GM19351 (cell line): ENCODE measurements at regions not wholly inside any gene's neighbourhood (a gene's known extent, or its start where the extent isn't known, plus 50 kb on each side); places are given as distances from the start of the nearest gene placed in this dataset.

Experiments
- ATAC-seq: cut with Tn5 transposase; IDR thresholded peaks from one replicate; pipeline ENCODE4 v1.9.1; 2021; ENCODE audit warnings: mild to moderate bottlenecking, moderate library complexity; ENCODE audit not compliant: unreplicated experiment

DNA sequence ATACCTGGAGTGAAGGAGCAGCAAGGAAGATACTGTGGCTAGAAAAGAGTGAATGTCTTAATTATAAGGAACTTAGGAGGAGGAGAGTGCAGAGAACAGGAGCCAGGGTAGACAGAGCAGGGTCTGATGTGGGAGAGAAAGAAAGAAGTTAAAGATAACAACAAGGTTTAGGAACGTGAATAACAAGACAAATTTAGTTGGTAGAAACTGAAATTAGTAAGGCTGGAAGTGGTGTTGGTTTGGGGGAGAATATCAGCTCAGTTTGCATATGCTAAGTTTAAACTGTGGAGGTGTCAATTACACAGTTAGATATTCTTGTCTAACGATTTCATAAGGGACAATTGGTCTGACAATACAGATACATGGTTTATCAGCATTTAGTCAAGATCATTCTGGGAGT lies 1123.7 kb upstream of the PABPC4L start:
- ATAC-seq, result no peak

GRCh38 chr4:135319685-135320084 lies 1118.1 kb upstream of the PABPC4L start:
- no peak for ATAC-seq

- ATAC-seq, result no peak
Observed at GRCh38 chr4:135316266-135316779, 1114.7 kb upstream of the PABPC4L start.

DNA sequence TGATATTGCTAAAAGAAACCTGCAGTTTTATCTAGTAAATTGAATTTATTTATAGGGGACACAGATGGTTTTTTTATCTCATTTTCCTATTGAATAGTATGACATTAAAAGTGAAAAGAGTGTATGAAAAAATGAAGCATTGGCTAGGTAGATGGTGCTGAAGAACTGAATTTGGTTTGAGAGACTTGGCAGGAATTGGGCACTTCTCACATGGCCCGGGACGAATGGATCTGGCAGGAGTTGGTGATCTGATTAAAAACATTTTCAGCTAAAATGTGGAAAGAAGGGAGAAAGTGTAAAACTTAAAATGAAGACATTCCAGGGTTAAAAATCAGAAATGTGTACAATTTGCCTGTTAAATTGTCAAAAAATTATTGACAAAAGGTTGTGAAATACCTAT lies 1088.5 kb upstream of the PABPC4L start:
- ATAC-seq, result no peak

DNA sequence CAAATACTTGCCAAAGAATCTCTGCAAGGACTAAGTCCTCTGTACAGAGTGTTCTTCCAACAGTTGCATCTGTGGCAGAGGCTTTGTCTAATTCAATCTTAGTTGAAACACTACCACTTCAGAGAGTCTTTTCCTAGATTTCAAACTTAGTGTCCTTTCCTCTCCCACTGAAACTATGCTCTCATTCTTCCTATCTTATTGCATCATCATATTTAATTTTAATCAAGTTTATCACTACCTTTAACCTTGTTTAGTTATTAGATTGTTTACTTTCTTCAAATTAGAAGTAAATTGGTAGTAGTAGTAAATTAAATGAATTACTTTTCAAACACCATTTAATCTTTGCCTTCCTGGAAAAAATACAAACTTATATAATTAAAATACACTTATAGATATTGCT lies 1082.3 kb upstream of the PABPC4L start:
- ATAC-seq, result no peak

GRCh38 chr4:135282676-135283075 lies 1081.1 kb upstream of the PABPC4L start:
- ATAC-seq, result no peak

- ATAC-seq, result no peak
Observed at GRCh38 chr4:135281230-135281629, 1079.6 kb upstream of the PABPC4L start.

- no peak for ATAC-seq
Observed at GRCh38 chr4:135277980-135278315, 1076.4 kb upstream of the PABPC4L start.

DNA sequence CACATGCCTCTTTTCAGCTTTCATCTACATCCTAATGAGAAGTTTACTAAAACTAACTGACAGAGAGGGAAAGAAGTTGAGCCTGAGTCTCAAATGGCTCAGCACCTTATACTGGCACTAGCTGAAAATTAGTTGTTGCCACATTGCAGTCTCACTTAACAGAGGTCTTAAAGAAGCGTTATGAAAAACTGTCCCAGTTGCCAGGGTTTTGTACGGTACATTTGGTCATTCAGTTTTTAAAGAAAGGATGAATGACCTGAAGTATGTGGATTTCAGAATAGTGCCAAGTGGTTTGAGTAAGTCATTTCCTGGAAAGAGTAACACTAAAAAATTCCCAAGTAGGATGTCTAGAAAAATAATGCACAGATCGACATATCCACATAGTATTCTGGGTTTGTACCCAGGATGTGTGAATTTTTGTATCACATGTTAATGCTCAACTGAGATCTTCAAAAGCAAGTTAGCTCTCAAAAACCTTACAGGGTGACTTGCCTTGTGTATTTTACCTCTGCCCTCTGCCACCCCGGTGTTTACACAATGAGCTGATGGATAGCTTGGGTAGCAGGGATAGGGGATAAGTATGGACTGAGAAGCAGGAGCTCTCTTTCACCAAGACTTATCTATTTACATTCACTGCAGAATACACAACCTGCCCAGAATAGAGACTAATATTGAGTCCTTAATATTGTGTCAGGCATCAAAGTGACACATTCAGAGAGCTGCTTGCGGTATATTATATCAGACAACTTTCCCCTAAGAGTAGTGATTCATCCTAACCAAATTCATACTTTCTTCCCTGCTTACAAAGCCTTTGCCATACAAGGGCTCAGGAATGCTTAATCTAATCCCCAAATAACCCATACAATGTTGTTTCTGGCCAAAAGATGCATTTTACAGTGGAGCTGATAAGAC lies 1075.7 kb upstream of the PABPC4L start:
- no peak for ATAC-seq

GRCh38 chr4:135274416-135274815 lies 1072.8 kb upstream of the PABPC4L start:
- no peak for ATAC-seq

DNA sequence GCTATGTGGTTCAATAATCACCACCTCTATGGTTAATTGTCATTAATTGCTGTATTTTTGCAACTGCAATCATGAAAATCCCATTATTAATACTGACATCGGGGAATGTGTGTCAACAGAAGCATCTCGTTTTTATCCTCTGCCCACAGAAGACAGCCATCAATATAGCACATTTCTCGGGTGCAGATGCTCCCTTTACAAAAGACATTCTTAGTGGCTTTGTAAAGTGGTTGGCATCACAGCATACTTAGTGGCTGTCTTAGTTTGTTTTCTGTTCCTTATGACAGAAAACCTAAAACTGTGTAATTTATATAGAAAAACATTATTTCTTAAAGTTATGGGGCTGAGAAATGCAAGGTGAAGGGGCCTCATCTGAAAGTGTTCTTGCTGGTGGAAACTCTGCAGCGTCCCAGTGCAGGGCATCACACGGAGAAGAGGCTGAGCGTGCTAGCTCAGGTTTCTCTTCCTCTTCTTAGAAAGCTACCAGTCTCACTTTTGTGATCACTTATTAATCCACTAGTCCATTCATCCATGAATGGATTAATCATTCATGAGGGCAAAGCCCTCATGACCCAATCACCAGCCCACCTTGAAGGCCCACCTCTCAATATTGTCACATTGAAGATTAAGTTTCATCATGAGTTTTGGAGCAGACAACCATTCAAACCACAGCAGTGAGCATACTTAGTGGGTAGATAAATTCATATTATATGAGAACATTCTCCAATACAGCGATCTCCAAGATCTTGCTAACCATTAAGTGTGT lies 1067.7 kb upstream of the PABPC4L start:
- ATAC-seq, result no peak

GRCh38 chr4:135268369-135268768 lies 1066.8 kb upstream of the PABPC4L start:
- no peak for ATAC-seq

DNA sequence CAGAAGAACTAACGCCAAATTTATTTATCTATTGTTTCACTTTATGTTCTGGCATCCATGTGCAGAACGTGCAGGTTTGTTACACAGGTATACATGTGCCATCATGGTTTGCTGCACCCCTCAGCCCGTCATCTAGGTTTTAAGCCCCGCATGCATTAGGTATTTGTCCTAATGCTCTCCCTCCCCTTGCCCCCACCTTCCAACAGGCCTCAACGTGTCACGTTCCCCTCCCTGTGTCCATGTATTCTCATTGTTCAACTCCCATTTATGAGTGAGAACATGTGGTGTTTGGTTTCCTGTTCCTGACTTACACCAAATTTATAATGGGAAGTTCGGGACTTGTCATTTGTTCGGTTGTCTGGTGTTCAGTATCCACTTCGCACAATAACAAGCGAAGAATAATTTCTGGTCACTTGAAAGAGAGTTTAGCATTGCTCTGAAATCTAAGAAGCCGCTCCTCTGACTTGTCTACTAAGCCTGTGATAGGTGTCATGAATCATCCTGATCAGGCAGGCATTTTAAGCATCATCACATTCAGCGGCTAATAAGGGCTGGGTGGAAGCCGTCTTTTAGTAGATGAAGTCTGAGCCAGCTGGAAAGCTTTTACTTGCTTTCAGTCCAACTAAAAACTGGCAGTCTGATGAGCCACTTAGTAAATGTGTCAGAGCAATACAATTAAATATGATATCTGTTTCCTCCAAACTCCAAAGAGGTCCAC lies 1065.7 kb upstream of the PABPC4L start:
- ATAC-seq, result no peak

DNA sequence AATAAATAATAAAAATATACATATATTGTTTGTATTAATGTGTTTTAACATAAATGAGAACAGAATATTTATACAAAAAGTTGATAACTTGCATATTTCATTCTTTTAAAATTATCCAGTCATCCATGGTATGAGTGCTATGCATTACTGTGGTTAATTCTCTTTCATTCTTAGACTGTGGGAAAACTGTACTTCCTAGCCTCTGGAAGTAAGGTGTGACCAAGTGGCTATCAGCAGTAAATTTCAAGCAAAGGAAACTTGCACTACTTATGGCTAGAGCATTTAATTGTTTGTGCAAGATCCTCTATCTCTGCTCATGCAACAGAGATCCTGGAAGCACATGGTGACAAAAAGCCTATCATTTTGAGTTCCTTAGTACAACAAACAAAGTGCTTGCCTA lies 1054.5 kb upstream of the PABPC4L start:
- ATAC-seq, result no peak

DNA sequence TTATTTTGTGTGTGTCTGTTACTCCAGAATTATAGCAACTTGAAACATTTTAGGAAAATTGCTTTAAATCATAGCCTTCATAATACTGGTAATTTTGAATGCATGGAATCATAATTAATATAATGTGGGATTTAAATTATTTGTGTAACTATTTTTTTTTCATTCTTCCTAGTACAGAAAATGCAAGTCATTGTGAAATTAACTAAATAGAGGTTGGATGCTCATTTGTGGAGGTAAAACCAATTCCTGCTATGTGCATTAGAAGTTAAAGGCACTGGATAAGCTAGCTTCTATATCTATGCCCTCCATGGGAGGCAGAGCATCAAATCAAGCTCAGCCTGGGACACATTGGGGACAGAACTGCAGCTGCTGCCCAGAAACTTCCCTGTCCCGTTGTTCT lies 1048.5 kb upstream of the PABPC4L start:
- ATAC-seq, result no peak

DNA sequence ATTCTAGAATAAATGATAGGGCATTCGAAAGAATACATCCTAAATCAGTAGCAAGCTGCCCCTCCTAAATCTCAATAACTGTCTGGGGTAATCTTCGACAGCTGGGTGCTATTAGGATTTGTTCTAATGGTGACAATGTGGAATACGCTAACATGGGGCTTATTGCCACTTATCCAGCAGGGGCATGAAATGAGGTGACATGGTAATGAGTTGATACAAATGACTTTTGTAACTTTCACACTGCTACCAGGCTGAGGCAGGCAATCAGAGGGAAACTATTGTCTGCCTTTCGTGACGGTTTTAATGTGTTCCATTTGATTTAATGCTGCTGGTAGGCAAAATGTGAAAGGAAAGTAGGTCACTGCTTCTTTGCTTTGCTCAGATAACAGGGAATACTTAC lies 1047.4 kb upstream of the PABPC4L start:
- ATAC-seq, result no peak

DNA sequence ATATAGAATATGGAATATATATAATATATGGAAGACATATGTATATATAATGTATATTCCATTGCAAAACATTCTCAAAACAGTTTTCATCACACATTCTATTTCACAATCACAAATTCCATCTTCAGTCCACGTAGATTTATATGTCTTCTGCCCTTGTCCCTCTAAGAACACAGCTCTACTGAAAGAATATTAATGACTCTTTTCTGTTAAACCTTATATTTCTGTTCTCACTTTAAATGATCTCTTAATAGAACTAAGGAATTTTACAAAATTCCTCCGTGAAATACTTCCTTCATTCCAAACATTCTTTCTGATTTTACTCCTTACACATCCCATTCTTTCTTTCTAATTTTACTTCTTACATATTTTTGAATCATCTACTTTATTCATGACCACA lies 1043.1 kb upstream of the PABPC4L start:
- ATAC-seq, result no peak

DNA sequence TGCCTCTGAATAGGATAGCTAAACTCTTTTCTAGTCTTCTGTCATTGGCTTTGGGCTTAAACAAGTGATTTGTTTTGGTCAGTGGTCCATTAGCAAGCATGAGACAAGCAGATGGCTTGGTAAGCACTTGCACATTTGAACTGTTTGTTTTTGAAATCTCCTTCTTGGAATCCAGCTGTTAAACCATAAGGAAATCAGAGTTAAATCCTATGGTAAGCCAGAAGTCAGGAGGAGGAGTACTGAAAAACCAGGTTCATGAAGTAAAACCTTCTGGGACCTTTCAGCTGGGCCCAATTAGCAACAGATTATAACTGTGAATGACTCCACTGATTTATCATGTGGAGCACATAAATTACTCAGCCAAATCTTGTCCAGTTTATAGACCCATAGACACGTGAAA lies 1042.5 kb upstream of the PABPC4L start:
- no peak for ATAC-seq

DNA sequence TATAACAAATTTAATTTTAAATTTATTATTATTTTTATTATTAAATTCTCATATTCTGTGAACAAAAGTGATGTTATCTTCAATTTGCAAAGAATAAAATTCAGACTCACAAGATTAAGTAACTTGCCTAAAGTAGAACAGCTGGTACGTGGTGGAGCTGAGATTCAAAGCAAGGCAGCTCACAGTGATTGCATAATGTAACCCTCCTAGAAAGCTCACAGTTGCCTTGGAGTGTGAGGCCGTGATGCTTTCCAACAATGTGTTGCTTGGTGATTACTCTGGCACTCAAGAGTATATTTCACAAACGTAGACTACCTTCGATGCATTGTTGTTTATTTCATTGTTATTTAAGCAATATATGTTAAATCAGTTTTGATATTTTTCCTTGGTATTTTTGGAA lies 1039.2 kb upstream of the PABPC4L start:
- ATAC-seq, result no peak

DNA sequence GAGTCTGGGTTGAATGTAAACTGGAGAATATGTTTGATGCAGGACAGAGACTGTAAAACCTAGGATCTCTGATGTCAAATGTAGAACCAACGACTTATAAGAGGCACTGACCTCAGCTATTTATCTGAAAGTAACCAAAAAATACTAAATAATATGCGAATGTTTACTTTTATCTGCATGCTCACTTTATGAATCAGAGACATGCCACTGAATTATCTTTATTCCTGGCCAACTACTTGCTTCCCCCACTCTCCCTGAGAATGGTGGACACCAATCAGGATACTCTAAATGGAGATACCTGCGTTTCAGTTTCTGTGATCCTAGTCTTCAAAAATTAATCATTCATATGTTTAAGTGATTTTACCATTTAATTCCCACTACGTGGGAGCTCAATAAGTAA lies 1038.4 kb upstream of the PABPC4L start:
- ATAC-seq, result no peak

- ATAC-seq, result no peak
Observed at GRCh38 chr4:135238940-135239339, 1037.4 kb upstream of the PABPC4L start.
